HCT116 (cell line): ENCODE measurements at regions not wholly inside any gene's neighbourhood (a gene's known extent, or its start where the extent isn't known, plus 50 kb on each side); places are given as distances from the start of the nearest gene placed in this dataset.

Source experiments
- ATAC-seq: fragments of 200-7000 bp; cut with Tn5 transposase; 2 replicates; pipeline ENCODE4 v1.9.1; 2020; ENCODE audit warnings: mild to moderate bottlenecking, moderate library complexity
- BruUV-seq: library from RNA; stranded (reverse); fragments of 400-500 nt; replicated peaks from 2 replicates; lab custom pipeline; 2021; lab: Mats Ljungman, UMichigan
- CTCF ChIA-PET: fragments of 300-600 bp; sonication (Branson Sonifier 250); formaldehyde crosslinking; loops from one replicate; lab custom pipeline; 2021; ENCODE audit warnings: antibody characterized with exemption; lab: Charles Lee
- POLR2A ChIA-PET: fragments of 300-600, 350-600 bp; sonication (Branson Sonifier 250); formaldehyde crosslinking; loops from one replicate; lab custom pipeline; 2021; ENCODE audit warnings: antibody characterized with exemption; lab: Charles Lee
- RAD21 ChIA-PET, 2 experiments: fragments of 300-600 bp; sonication (Branson Sonifier 250); formaldehyde crosslinking; loops; one replicate each; lab custom pipeline; 2023; ENCODE audit warnings: low total read pairs in 2 of 2; ENCODE audit not compliant: uncharacterized antibody in 2 of 2, unreplicated experiment in 2 of 2, low non-redundant PET in 1 of 2; lab: Charles Lee
- DNase-seq: peaks from one replicate; pipeline ENCODE4 v3.0.0-alpha.2; 2010; ENCODE audit warnings: low read depth, low spot score
- H2AFZ ChIP-seq: fragments of 200-600 bp; shearing (Covaris generic), sonication (generic); 2 replicates; pipeline ENCODE4 v1.6.1; 2017; ENCODE audit warnings: low read depth, mixed run types, mixed read lengths, antibody characterized with exemption, low read length; ENCODE audit not compliant: poor library complexity, severe bottlenecking
- H3K27ac ChIP-seq: 2 replicates; pipeline ENCODE4 v1.5.1; 2012; ENCODE audit warnings: low read depth, low read length
- H3K27me3 ChIP-seq: fragments of 200-600 bp; sonication (generic); 2 replicates; pipeline ENCODE4 v1.6.1; 2016; ENCODE audit warnings: mixed run types, low read length, mixed read lengths; ENCODE audit not compliant: insufficient read depth
- H3K36me3 ChIP-seq, 2 experiments: fragments of 200-500 bp in 1 of 2; fragments of 200-600 bp in 1 of 2; sonication (Bioruptor generic) in 1 of 2; sonication (generic) in 1 of 2; 2 replicates each; pipeline versions ENCODE4 v1.5.1 to v1.6.1; 2014 to 2016; ENCODE audit warnings: low read length in 2 of 2, inconsistent platforms in 1 of 2, mixed read lengths in 1 of 2, mixed run types in 1 of 2; ENCODE audit not compliant: insufficient read depth in 2 of 2, control insufficient read depth in 1 of 2
- H3K4me1 ChIP-seq, 2 experiments: fragments of 200-600 bp in 1 of 2; sonication (generic) in 1 of 2; 2 replicates each; pipeline versions ENCODE4 v1.5.1 to v1.6.1; 2012 to 2017; ENCODE audit warnings: low read length in 2 of 2, inconsistent platforms in 1 of 2, mild to moderate bottlenecking in 1 of 2, mixed read lengths in 1 of 2, mixed run types in 1 of 2, moderate library complexity in 1 of 2; ENCODE audit not compliant: insufficient read depth in 2 of 2, control insufficient read depth in 1 of 2
- H3K4me2 ChIP-seq: fragments of 200-600 bp; sonication (generic); 2 replicates; pipeline ENCODE4 v1.6.1; 2017; ENCODE audit warnings: mixed run types, low read length, mixed read lengths
- H3K4me3 ChIP-seq, 2 experiments: fragments of 200-600 bp in 1 of 2; sonication (generic) in 1 of 2; replicated peaks in 1 of 2; 2 replicates each; pipeline ENCODE4 v1.5.1; 2011 to 2016; ENCODE audit warnings: low read length in 2 of 2, control low read depth in 1 of 2, low read depth in 1 of 2, mild to moderate bottlenecking in 1 of 2, mixed read lengths in 1 of 2, mixed run types in 1 of 2
- H3K79me2 ChIP-seq: fragments of 200-600 bp; sonication (generic); 2 replicates; pipeline ENCODE4 v1.6.1; 2017; ENCODE audit warnings: mild to moderate bottlenecking, mixed run types, low read length, moderate library complexity, mixed read lengths; ENCODE audit not compliant: insufficient read depth
- H3K9ac ChIP-seq: fragments of 200-600 bp; sonication (generic); 2 replicates; pipeline ENCODE4 v1.6.1; 2016; ENCODE audit warnings: low read length, mixed read lengths
- H3K9me2 ChIP-seq: fragments of 200-600 bp; sonication (generic), shearing (Covaris generic); 2 replicates; pipeline ENCODE4 v1.6.1; 2017; ENCODE audit warnings: mixed run types, mild to moderate bottlenecking, moderate library complexity; ENCODE audit not compliant: insufficient read depth
- H3K9me3 ChIP-seq, 2 experiments: fragments of 200-500 bp in 1 of 2; fragments of 200-600 bp in 1 of 2; sonication (Bioruptor generic) in 1 of 2; sonication (generic) in 1 of 2; 2 replicates each; pipeline ENCODE4 v1.6.1; 2014 to 2017; ENCODE audit warnings: low read length in 2 of 2, mixed read lengths in 2 of 2, inconsistent platforms in 1 of 2, low read depth in 1 of 2, mild to moderate bottlenecking in 1 of 2, mixed run types in 1 of 2, moderate library complexity in 1 of 2; ENCODE audit not compliant: control insufficient read depth in 1 of 2, insufficient read depth in 1 of 2
- H4K20me1 ChIP-seq: fragments of 200-600 bp; sonication (generic), shearing (Covaris generic); 2 replicates; pipeline ENCODE4 v1.6.1; 2017; ENCODE audit warnings: mixed run types, mild to moderate bottlenecking, moderate library complexity; ENCODE audit not compliant: insufficient read depth
- CBX3 ChIP-seq: IDR thresholded peaks from 2 replicates; pipeline ENCODE4 v1.6.1; 2012; ENCODE audit warnings: low read depth
- CEBPB ChIP-seq: IDR thresholded peaks from 2 replicates; pipeline ENCODE4 v1.6.1; 2012; ENCODE audit warnings: low read depth
- EGR1 ChIP-seq: IDR thresholded peaks from 2 replicates; pipeline ENCODE4 v1.6.1; 2012; ENCODE audit warnings: low read depth
- EZH2phosphoT487 ChIP-seq: fragments of 200-600 bp; IDR thresholded peaks from 2 replicates; pipeline ENCODE4 v1.6.1; 2018; ENCODE audit warnings: antibody characterized with exemption, borderline replicate concordance
- FOSL1 ChIP-seq: IDR thresholded peaks from 2 replicates; pipeline ENCODE4 v1.6.1; 2012; ENCODE audit warnings: low read depth
- JUND ChIP-seq: IDR thresholded peaks from 2 replicates; pipeline ENCODE4 v1.6.1; 2012
- POLR2A ChIP-seq: IDR thresholded peaks from 2 replicates; pipeline ENCODE4 v1.7.0; 2011; ENCODE audit warnings: borderline replicate concordance; ENCODE audit not compliant: insufficient read depth, insufficient read length; ENCODE audit errors: extremely low read depth
- POLR2AphosphoS5 ChIP-seq: IDR thresholded peaks from 2 replicates; pipeline ENCODE4 v1.6.1; 2011; ENCODE audit warnings: mild to moderate bottlenecking, low read depth, low read length, moderate library complexity
- RAD21 ChIP-seq: IDR thresholded peaks from 2 replicates; pipeline ENCODE4 v1.6.1; 2012; ENCODE audit warnings: low read depth, mild to moderate bottlenecking
- SIN3A ChIP-seq: IDR thresholded peaks from 2 replicates; pipeline ENCODE4 v1.6.1; 2012; ENCODE audit warnings: low read depth
- SP1 ChIP-seq: IDR thresholded peaks from 2 replicates; pipeline ENCODE4 v1.6.1; 2012; ENCODE audit warnings: low read depth
- SRF ChIP-seq: IDR thresholded peaks from 2 replicates; pipeline ENCODE4 v1.6.1; 2012; ENCODE audit warnings: low read depth
- intact Hi-C: fragments of 100-400 bp; cut with micrococcal nuclease; formaldehyde crosslinking; loops from 2 replicates; pipeline ENCODE4 v1.10.0; 2022
- TF ChIP-seq, protein P1 (sequence below): IDR thresholded peaks from 2 replicates; pipeline ENCODE4 v1.6.1; 2011; ENCODE audit warnings: mild to moderate bottlenecking, low read length, moderate library complexity; ENCODE audit not compliant: insufficient replicate concordance; ENCODE audit errors: extremely low read depth
- TF ChIP-seq, protein P2 (sequence below): IDR thresholded peaks from 2 replicates; pipeline ENCODE4 v1.6.1; 2012; ENCODE audit warnings: low read depth
- TF ChIP-seq, protein P3 (sequence below), 3 experiments: fragments of 200-600 bp in 1 of 3; sonication (generic) in 1 of 3; IDR thresholded peaks in 2 of 3; conservative IDR thresholded peaks in 1 of 3; 2 replicates each; pipeline ENCODE4 v1.5.1; 2012 to 2017; ENCODE audit warnings: low read depth in 2 of 3, low read length in 2 of 3, antibody characterized with exemption in 1 of 3, borderline replicate concordance in 1 of 3, control low read depth in 1 of 3, mild to moderate bottlenecking in 1 of 3, mixed read lengths in 1 of 3, mixed run types in 1 of 3, moderate library complexity in 1 of 3; ENCODE audit not compliant: insufficient read depth in 1 of 3

DNA sequence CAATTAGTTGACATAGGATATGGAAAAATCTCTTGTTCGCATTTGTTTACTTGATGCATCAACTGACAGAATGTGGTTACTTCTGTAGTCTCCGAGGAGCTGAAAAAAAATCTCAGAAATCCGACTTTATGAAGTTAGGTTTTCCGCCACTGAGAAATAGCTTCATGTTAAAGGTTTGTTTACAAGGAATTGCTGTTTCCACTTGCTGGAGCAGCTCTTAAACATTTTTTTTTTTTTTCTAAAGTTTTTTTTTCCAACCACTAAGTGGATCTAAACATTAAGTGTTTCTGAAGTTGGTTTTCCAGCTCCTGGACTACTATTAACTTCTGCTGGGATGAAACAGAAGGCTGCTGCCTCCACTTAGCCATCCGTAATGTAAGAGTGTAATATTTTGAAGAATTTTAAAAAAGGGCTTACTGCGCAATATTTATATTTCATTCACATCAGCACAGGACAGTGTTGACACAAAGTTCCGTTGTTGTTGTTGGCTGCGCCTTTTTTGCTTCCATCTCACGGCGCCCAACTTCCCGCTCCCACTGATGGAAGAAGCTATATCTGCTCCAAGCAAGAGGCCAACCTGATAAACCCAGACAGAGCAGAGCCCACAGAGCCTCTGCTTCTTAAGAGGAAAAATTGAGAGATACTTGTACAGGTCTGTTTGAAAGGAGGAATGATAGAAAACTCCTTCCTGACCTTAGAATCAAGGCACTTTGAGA lies 167.7 kb upstream of the KCNJ16 start:
- no peak overlapping the region for H3K27ac ChIP-seq
- BruUV-seq = no TSS peak
- H3K27me3 ChIP-seq = no peaks in the 10 kb centered on the region
- H3K9ac ChIP-seq = no peak overlapping the region
- ATAC-seq = no peak
- DNase-seq = no peak
- no peak overlapping the region for H2AFZ ChIP-seq
- no peaks in the 10 kb centered on the region for H3K79me2 ChIP-seq
- ChIA-PET POLR2A (no interaction called here), CTCF (no interaction called here), RAD21 (no interaction called here)
- H3K4me2 ChIP-seq = no peak overlapping the region
- H3K9me3 ChIP-seq = peaks cover 6 to 12% of the 10 kb centered on the region in 2 experiments; a peak in 2 of 4 replicates
- intact Hi-C loops = no loop called here
- no peaks in the 10 kb centered on the region for H3K36me3 ChIP-seq
- no peaks in the 10 kb centered on the region for H4K20me1 ChIP-seq
- no peaks in the 10 kb centered on the region for H3K9me2 ChIP-seq
- no peak overlapping the region for H3K4me3 ChIP-seq
- no peaks in the 10 kb centered on the region for H3K4me1 ChIP-seq
- TF ChIP-seq CEBPB (no peak), JUND (no peak), RAD21 (no peak), FOSL1 (no peak), EGR1 (no peak), SRF (no peak), POLR2AphosphoS5 (no peak), POLR2A (no peak), EZH2phosphoT487 (no peak), CBX3 (no peak), SIN3A (no peak), SP1 (no peak)
- TF ChIP-seq, protein P1, sequence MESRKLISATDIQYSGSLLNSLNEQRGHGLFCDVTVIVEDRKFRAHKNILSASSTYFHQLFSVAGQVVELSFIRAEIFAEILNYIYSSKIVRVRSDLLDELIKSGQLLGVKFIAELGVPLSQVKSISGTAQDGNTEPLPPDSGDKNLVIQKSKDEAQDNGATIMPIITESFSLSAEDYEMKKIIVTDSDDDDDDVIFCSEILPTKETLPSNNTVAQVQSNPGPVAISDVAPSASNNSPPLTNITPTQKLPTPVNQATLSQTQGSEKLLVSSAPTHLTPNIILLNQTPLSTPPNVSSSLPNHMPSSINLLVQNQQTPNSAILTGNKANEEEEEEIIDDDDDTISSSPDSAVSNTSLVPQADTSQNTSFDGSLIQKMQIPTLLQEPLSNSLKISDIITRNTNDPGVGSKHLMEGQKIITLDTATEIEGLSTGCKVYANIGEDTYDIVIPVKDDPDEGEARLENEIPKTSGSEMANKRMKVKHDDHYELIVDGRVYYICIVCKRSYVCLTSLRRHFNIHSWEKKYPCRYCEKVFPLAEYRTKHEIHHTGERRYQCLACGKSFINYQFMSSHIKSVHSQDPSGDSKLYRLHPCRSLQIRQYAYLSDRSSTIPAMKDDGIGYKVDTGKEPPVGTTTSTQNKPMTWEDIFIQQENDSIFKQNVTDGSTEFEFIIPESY = no peak
- TF ChIP-seq, protein P2, sequence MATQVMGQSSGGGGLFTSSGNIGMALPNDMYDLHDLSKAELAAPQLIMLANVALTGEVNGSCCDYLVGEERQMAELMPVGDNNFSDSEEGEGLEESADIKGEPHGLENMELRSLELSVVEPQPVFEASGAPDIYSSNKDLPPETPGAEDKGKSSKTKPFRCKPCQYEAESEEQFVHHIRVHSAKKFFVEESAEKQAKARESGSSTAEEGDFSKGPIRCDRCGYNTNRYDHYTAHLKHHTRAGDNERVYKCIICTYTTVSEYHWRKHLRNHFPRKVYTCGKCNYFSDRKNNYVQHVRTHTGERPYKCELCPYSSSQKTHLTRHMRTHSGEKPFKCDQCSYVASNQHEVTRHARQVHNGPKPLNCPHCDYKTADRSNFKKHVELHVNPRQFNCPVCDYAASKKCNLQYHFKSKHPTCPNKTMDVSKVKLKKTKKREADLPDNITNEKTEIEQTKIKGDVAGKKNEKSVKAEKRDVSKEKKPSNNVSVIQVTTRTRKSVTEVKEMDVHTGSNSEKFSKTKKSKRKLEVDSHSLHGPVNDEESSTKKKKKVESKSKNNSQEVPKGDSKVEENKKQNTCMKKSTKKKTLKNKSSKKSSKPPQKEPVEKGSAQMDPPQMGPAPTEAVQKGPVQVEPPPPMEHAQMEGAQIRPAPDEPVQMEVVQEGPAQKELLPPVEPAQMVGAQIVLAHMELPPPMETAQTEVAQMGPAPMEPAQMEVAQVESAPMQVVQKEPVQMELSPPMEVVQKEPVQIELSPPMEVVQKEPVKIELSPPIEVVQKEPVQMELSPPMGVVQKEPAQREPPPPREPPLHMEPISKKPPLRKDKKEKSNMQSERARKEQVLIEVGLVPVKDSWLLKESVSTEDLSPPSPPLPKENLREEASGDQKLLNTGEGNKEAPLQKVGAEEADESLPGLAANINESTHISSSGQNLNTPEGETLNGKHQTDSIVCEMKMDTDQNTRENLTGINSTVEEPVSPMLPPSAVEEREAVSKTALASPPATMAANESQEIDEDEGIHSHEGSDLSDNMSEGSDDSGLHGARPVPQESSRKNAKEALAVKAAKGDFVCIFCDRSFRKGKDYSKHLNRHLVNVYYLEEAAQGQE = no peak
- TF ChIP-seq, protein P3, sequence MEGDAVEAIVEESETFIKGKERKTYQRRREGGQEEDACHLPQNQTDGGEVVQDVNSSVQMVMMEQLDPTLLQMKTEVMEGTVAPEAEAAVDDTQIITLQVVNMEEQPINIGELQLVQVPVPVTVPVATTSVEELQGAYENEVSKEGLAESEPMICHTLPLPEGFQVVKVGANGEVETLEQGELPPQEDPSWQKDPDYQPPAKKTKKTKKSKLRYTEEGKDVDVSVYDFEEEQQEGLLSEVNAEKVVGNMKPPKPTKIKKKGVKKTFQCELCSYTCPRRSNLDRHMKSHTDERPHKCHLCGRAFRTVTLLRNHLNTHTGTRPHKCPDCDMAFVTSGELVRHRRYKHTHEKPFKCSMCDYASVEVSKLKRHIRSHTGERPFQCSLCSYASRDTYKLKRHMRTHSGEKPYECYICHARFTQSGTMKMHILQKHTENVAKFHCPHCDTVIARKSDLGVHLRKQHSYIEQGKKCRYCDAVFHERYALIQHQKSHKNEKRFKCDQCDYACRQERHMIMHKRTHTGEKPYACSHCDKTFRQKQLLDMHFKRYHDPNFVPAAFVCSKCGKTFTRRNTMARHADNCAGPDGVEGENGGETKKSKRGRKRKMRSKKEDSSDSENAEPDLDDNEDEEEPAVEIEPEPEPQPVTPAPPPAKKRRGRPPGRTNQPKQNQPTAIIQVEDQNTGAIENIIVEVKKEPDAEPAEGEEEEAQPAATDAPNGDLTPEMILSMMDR (IDR thresholded peaks at IDR 0.05 in 2 of 3, conservative IDR thresholded peaks at IDR 0.05 in 1 of 3; ENCODE audit: borderline replicate concordance in 1 of 3, insufficient read depth in 1 of 3, low read depth in 2 of 3, low read length in 2 of 3) = no peak
